Ectodermal cell (in vitro differentiated cells): ENCODE measurements at regions not wholly inside any gene's neighbourhood (a gene's known extent, or its start where the extent isn't known, plus 50 kb on each side); places are given as distances from the start of the nearest gene placed in this dataset.

Experiments
- H3K27ac ChIP-seq: 2 replicates; pipeline ENCODE4 v1.7.0; 2013; ENCODE audit warnings: mild to moderate bottlenecking, low read depth, low read length; ENCODE audit not compliant: insufficient read depth, poor library complexity, severe bottlenecking
- H3K27me3 ChIP-seq: 2 replicates; pipeline ENCODE4 v1.7.0; 2013; ENCODE audit warnings: mild to moderate bottlenecking, low read length; ENCODE audit not compliant: insufficient read depth, control insufficient read depth, poor library complexity, severe bottlenecking
- H3K36me3 ChIP-seq: one replicate; pipeline ENCODE4 v1.7.0; 2013; ENCODE audit warnings: low read length; ENCODE audit not compliant: control insufficient read depth, insufficient read depth
- H3K4me1 ChIP-seq: one replicate; pipeline ENCODE4 v1.7.0; 2013; ENCODE audit warnings: low read length; ENCODE audit not compliant: control insufficient read depth, insufficient read depth
- H3K4me3 ChIP-seq: 2 replicates; pipeline ENCODE4 v1.7.0; 2013; ENCODE audit warnings: low read depth, low read length, control low read depth; ENCODE audit not compliant: insufficient read depth
- H3K9me3 ChIP-seq: 2 replicates; pipeline ENCODE4 v1.7.0; 2013; ENCODE audit warnings: mild to moderate bottlenecking, low read length, moderate library complexity; ENCODE audit not compliant: control insufficient read depth
- WGBS, 2 experiments: methylation state at CpG; one replicate each; pipeline ENCODE4 v1.1.7; 2013; ENCODE audit warnings: missing lambda C conversion rate in 2 of 2; 5-methylcytosine and 5-hydroxymethylcytosine counted together

GRCh38 chr15:62544446-62544845 lies 379.4 kb upstream of the C2CD4B start:
- Histone ChIP-seq H3K9me3 (no peaks in the 10 kb centered on the region), H3K4me1 (no peaks in the 10 kb centered on the region), H3K27ac (no peak overlapping the region), H3K4me3 (no peak overlapping the region), H3K36me3 (no peaks in the 10 kb centered on the region), H3K27me3 (no peaks in the 10 kb centered on the region)
- WGBS, 2 experiments = 95 to 97% methylated on average over 2 to 3 of the region's 3 CpGs

- Histone ChIP-seq H3K4me1 (no peaks in the 10 kb centered on the region), H3K27ac (no peak overlapping the region), H3K36me3 (no peaks in the 10 kb centered on the region), H3K27me3 (no peaks in the 10 kb centered on the region), H3K4me3 (no peak overlapping the region), H3K9me3 (no peaks in the 10 kb centered on the region)
- WGBS, 2 experiments = 95% methylated on average over 4 of the region's 4 CpGs
Measured at GRCh38 chr15:62545467-62546227, 380.6 kb upstream of the C2CD4B start.

GRCh38 chr15:62546628-62547027 lies 381.5 kb upstream of the C2CD4B start:
- Histone ChIP-seq H3K4me1 (no peaks in the 10 kb centered on the region), H3K27ac (no peak overlapping the region), H3K4me3 (no peak overlapping the region), H3K9me3 (no peaks in the 10 kb centered on the region), H3K36me3 (no peaks in the 10 kb centered on the region), H3K27me3 (no peaks in the 10 kb centered on the region)
- 93 to 96% methylated on average over 4 of the region's 4 CpGs for WGBS, 2 experiments

GRCh38 chr15:62547584-62547983 lies 382.5 kb upstream of the C2CD4B start:
- Histone ChIP-seq H3K4me1 (no peaks in the 10 kb centered on the region), H3K9me3 (no peaks in the 10 kb centered on the region), H3K27ac (no peak overlapping the region), H3K4me3 (no peak overlapping the region), H3K36me3 (no peaks in the 10 kb centered on the region), H3K27me3 (no peaks in the 10 kb centered on the region)
- 93% methylated on average over 3 of the region's 3 CpGs for WGBS, 2 experiments

GRCh38 chr15:62549345-62549970 lies 384.4 kb upstream of the C2CD4B start:
- H3K27me3 ChIP-seq = no peaks in the 10 kb centered on the region
- no peaks in the 10 kb centered on the region for H3K9me3 ChIP-seq
- H3K4me1 ChIP-seq = no peaks in the 10 kb centered on the region
- 74 to 76% methylated on average over 5 of the region's 5 CpGs for WGBS, 2 experiments
- H3K36me3 ChIP-seq = no peaks in the 10 kb centered on the region
- H3K4me3 ChIP-seq = no peak overlapping the region
- H3K27ac ChIP-seq = no peak overlapping the region

GRCh38 chr15:62550106-62550505 lies 385.0 kb upstream of the C2CD4B start:
- H3K9me3 ChIP-seq = no peaks in the 10 kb centered on the region
- no peaks in the 10 kb centered on the region for H3K36me3 ChIP-seq
- 97 to 98% methylated on average over 3 of the region's 3 CpGs for WGBS, 2 experiments
- H3K4me1 ChIP-seq = no peaks in the 10 kb centered on the region
- no peak overlapping the region for H3K27ac ChIP-seq
- no peak overlapping the region for H3K4me3 ChIP-seq
- no peaks in the 10 kb centered on the region for H3K27me3 ChIP-seq

GRCh38 chr15:62552444-62552843 lies 387.4 kb upstream of the C2CD4B start:
- Histone ChIP-seq H3K27me3 (no peaks in the 10 kb centered on the region), H3K4me3 (no peak overlapping the region), H3K36me3 (no peaks in the 10 kb centered on the region)

GRCh38 chr15:62553911-62554563 lies 389.0 kb upstream of the C2CD4B start:
- Histone ChIP-seq H3K4me3 (no peak overlapping the region), H3K9me3 (no peaks in the 10 kb centered on the region), H3K4me1 (peaks cover 4% of the 10 kb centered on the region), H3K27ac (no peak overlapping the region), H3K27me3 (no peaks in the 10 kb centered on the region), H3K36me3 (no peaks in the 10 kb centered on the region)
- 95 to 96% methylated on average over 2 of the region's 2 CpGs for WGBS, 2 experiments

More at GRCh38 chr15:62552444-62552843, 387.4 kb upstream of the C2CD4B start:
- no peak overlapping the region for H3K27ac ChIP-seq
- H3K9me3 ChIP-seq = no peaks in the 10 kb centered on the region
- no peaks in the 10 kb centered on the region for H3K4me1 ChIP-seq

- 80 to 83% methylated on average over 8 of the region's 8 CpGs for WGBS, 2 experiments
- no peak overlapping the region for H3K27ac ChIP-seq
- peaks cover 5% of the 10 kb centered on the region for H3K4me1 ChIP-seq
- H3K27me3 ChIP-seq = no peaks in the 10 kb centered on the region
- no peaks in the 10 kb centered on the region for H3K9me3 ChIP-seq
- no peaks in the 10 kb centered on the region for H3K36me3 ChIP-seq
- no peak overlapping the region for H3K4me3 ChIP-seq
Measured at GRCh38 chr15:62558640-62559380, 393.7 kb upstream of the C2CD4B start.

GRCh38 chr15:62559381-62559733 lies 394.3 kb upstream of the C2CD4B start:
- Histone ChIP-seq H3K27me3 (no peaks in the 10 kb centered on the region), H3K9me3 (no peaks in the 10 kb centered on the region), H3K27ac (no peak overlapping the region), H3K4me3 (no peak overlapping the region), H3K4me1 (peaks cover 5% of the 10 kb centered on the region), H3K36me3 (no peaks in the 10 kb centered on the region)
- WGBS, 2 experiments = 97 to 100% methylated on average over 1 of the region's 1 CpG
